GM18909 (cell line): ENCODE measurements at regions not wholly inside any gene's neighbourhood (a gene's known extent, or its start where the extent isn't known, plus 50 kb on each side); places are given as distances from the start of the nearest gene placed in this dataset.
"Not testable (repeated sequence)": the region's sequence is repeated elsewhere in the genome, so short reads cannot be mapped to it uniquely, and the experiment has no call there.

ENCODE experiments used
- ATAC-seq: cut with Tn5 transposase; IDR thresholded peaks from one replicate; pipeline ENCODE4 v1.9.1; 2021; ENCODE audit warnings: mild to moderate bottlenecking; ENCODE audit not compliant: unreplicated experiment, poor library complexity

DNA sequence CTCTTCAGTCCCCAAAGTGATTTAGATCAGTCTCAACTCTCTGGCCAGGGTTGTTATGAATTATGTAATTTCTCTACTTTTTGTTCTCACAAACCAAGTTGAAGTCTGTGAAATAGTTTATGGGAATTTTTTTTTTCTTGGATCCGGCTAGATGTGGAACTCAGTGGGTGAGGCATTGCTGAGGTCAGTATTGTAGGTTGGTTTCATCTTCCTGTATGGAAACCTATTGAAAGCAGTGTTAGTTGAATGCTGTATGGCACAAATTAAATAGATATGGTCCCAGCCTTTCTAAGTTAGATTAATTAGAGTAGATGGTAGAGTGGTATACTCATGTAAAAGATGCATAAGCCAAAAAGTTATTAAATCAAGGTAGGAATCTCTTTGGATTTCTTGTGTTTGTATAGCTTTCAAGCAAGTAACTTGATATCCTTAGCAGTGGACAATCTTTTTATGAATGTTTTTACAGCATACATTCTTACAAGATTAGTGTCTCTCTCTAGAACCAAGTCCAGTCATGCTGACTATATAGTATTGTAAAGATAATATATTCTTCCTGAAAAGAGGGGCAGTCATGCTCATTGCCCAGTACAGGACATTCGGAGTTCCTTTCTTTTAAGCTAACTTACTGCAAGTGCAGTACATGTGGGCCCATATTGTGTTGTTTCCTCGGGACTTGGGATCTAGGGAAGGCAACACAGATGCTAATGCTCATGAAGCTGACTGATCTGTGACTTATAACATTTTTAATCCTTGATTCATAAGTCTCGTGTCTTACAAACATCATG lies 2541.1 kb downstream of the PCDH9 start:
- ATAC-seq: no peak

DNA sequence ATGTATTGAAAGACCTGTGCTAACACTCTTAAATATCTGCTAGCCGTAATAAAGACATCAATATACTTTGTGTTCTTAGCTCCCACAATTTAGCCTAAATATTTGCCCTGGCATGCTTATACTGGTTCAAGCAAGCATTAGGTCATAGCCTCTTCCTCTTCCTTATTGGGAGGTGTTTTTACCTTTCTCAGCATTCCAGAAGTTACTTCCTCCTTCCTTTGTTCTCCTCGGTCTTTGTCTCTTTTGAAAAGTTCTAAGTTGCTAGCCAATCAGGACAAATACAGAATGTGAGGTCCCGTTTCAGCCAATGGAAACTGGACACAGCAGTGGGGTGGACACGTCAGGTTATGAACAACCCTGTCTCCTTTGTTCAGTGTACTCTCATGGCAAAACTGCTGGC lies 2543.6 kb downstream of the PCDH9 start:
- not testable (repeated sequence) for ATAC-seq

DNA sequence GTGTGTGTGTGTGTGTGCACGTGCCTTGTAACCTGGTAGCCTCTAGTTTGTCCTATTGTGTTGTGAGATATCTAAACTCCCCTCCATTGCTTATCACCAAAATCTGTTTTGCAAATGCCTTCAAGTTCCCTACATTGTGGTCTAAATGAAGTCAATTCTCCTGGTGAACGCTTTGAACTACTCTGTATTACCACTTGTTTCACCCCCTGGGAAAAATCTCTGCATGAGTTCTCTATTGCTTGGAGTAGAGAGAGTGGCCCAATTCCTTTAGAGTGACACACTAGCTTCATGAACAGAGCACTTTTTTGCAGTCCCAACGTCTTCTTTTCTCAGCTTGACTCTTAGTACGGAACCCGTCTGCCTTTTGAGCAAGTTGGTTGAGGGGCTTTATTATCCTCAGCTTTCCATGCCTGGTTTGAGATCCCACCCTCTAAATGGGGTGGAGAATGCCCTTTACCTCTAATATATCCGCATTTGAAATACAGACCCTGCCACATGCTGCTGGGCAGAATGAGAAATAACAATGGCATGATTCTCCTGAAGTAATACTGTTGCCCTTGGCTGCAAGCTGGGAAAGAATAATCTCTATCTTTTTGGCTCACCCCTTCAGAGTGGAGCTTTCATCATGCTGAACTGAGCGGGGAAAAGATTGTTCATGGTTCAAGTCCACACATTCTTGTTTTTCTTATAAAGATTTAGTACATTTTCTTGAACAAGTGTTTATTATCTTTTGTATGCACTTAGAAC lies 2545.3 kb downstream of the PCDH9 start:
- no peak for ATAC-seq

DNA sequence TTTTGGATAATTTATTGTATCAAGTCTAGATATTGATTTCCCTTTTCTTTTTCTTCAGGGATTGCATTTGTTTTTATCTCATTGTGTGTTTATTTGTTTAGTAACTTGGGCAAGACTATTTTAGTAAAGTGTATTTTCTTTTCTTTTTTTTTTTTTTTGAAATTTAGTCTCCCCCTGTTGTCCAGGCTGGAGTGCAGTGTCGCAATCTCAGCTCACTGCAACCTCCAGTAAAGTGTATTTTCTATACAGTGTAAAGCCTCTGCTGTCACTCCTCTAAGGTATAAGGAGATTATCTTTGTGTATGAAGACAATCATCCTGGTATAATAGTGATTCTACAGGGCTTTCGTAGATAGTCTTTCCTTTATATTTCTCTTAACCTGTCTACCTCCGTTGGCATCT lies 2546.0 kb downstream of the PCDH9 start:
- no peak for ATAC-seq

DNA sequence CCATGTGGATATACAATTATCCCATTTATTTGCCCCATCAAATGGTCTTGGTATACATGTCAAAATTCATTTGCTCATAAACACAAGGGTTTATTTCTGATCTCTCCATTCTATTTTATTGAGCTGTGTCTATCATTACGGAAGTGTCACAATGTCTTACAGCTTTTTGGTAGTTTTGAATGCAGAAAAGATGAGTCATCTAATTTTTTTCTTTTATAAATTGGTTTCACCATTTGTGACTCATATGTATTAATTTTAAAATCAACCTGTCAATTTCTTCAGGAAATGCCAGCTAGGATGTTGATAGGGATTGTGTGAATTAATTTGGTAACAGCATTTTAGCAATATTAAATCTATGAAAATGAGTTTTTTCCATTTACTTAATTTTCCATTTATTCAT lies 2549.4 kb downstream of the PCDH9 start:
- no peak for ATAC-seq

DNA sequence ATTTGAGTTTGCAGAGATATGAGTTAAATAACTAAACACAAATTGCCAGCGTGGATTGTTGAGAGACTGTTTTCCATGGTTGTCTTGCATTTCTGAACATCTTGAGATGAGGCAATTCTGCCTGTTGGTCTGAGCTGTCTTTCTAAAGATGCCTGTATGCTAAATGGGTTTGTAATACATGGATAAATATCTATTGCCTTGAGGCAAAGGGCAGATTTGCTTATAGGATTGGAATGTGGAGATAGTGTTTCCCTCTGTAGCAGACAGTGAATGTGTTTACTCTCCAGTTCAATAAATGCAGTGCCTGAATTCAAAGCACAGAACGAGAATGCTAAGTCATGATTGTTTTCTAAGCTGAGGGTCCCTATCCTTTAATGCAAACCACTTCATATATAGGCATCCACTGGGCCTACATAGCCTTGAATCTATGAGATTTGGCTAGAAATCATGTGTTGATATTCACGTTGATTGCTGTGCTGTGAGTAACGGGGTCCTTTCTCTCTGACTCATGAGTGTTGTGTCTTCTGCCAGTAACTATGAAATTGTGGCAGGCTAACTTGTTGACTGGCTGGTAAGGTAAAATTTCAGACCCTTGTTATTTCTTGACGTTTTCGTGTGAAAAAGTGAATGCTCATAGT lies 2554.8 kb downstream of the PCDH9 start:
- ATAC-seq: no peak

DNA sequence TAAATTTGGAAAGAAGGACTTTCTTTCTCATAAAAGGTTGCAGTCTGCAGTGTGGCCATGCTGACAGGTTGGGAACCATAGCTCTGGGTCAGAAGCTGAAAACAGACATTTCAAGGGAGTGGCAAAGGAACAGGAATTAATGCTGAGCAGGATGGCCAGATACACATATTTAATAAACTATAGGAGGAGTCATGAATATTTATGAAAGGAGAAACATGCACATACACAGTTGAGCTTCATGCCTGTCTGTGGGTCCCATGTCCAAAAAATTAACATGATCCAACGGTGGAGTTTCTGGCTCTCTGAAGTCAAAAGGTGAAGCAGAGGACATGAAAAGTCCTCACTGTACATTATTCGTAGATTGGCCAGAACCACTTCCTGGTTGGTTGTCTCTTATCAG lies 2556.0 kb downstream of the PCDH9 start:
- ATAC-seq: no peak

DNA sequence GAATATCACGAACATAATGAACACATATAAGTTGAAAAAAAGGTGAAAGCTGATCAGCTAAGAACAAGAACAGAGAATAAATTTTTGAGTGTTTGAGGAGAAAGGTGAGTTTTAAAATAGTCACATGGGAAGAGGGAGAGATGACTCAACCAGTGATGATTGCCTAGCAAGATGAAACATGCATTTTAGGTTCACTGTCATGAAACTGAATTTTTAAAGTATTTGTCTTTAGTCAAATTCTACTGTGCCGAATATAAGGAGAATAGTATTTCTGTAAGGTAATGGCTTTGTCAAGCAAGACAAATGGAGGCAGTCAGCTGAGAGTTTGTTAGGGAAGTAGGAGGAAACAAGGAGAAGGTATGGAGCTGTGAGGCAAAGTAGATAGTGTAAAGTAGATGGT lies 2557.4 kb downstream of the PCDH9 start:
- no peak for ATAC-seq

DNA sequence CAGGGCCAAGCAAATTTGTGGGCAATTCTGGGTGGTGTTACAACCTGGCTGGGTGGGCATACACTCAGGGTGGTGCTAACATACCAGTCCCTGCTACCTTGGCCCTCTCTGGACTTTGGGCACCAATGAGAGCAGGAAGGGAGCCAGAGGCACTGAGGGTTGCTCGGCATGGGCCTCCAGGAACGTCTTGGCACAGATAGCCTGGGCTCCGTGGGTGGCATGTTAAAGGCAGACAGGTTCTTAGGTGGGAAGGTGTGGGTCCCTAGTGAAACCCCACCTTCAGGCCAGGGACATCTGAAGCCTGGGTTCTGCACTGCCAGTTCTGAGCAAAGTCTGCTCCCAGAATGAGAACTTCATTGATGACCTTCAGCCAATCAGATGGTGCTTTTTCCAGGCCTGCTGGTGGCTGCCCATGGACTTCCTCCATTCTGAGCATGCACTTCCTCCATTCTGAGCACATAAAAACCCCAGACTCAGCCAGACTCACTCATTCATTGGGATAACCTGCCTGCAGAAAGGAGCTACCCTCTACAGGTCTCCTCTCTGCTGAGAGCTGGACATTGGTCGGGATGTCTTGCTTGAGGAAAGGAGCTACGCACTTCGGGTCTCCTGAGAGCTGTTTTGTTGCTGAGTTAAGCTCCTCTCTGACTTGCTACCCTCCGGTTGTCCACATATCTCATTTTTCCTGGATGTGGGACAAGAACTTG lies 2567.1 kb downstream of the PCDH9 start:
- ATAC-seq: no peak

DNA sequence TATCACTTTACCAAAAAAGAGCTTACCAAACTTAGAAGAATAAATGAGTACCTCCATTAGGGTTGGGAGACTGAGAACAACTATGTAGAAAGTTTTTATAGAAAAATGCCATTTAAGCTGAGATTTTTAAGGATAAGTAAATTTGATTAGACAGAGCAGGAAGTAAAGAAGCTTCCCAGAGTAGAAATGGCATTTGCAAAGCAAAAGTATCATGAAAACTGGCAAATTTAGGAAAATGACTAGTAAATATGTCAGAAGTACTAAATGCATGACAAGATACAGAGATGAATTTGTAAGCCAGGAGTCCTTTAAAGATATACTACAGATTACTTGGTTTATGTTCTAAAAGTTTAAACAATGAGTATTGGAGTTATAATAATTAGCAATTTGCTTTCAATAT lies 2581.8 kb downstream of the PCDH9 start:
- ATAC-seq: no peak

DNA sequence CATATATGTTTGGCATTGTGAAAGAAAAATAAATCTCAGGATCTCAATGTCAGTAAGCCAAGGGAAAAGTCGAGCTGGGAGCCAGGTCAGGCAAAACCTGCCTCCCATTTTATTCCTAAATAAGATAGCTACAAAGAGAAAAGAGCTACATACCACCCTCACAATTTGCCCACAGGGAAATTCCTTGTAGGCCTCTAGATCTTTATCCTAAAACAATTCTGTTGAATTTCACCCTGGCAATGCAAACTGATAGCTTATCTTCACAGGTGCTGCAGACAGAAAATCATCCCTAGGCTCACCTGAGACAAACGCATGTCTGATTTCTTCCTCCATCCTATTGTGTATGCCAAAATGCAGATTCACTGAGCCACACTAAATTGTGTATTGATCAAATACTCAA lies 2587.1 kb downstream of the PCDH9 start:
- ATAC-seq: no peak

DNA sequence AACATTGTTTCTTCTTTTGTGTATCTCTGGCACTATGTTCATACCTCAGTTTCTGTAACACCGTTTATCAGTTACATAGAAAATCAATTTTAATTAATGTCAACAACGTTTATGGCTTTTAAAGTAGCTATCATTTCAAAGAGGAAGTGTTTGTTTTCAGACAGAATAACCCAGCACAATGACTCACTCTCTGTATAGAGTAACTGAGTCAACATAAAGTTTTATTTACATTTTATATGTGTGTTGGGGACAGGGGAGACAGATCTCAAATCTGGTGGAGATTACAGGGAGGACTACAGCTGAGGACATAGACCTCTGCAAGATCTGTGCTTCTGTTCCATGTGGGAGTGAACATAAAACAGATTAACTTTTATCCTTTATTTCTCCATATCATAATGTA lies 2590.1 kb downstream of the PCDH9 start:
- ATAC-seq: no peak

DNA sequence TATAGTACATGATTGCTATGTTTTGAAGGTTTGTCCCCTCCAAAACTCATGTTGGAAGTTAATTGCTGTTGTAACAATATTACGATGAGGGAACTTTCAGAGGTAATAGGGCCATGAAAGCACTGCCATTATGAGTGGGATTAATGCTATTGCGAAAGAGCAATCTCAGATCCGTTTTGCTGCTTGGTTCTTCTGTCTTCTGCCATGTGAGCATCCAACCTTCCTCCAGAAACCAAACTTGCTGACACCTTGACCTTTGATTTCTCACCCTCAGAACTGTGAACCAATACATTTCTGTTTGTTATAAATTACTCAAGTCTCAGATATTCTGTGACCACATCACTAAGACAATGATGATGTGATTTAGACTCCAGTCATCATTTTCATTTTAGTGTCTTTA lies 2590.9 kb downstream of the PCDH9 start:
- no peak for ATAC-seq

DNA sequence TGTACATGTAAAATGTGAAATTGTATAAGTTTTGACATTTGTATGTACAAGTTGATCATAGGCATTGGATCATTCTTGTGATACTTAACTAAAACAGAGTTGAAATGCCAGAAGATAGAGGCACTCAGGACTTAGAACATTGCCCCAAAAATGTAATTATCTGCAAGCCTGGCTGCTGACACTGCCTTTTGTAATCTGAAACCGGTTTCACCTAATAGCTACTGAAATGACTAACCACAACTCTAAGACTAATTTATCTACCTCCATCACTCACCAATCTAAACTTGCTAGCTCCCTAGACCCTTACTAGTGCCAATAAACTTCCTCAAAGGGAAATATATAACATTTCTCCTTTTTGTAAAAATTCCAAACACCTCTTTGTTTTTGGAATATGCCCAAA lies 2596.2 kb downstream of the PCDH9 start:
- no peak for ATAC-seq

DNA sequence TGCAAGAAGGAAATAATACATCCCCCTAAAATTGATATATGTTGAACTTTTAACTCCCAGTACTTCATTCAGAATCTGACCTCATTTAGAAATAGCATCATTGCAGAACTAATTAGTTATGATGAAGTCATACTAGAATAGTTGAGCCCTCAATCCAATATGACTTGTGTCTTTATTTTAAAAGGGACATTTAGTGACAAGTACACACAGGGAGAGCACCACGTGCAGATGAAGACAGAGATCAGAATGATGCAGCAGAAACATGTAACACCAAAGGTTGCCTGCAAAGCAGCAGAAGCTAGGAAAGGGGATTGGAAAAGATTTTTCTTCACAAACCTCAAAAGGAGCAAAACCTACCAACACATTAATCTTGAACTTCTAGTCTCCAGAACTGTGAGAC lies 2602.5 kb downstream of the PCDH9 start:
- ATAC-seq: no peak

DNA sequence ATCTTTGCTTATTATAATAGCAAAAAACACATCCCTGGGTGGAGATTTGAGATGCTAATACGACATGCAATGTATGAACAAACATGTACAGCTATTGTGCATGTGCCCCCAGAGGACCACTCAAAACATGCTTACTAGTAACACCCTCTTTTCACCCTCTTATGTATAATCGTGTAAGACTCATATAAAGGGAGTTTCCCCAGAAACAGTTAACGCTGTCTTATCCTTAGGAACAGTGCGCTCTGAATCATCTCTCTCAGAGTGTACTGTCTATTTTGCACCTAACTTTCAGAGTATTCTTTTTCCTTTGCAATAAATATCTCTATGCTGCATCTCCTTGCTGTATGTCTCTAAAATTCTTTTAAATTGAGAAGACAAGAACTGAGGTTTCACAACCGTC lies 2604.0 kb downstream of the PCDH9 start:
- ATAC-seq: no peak

DNA sequence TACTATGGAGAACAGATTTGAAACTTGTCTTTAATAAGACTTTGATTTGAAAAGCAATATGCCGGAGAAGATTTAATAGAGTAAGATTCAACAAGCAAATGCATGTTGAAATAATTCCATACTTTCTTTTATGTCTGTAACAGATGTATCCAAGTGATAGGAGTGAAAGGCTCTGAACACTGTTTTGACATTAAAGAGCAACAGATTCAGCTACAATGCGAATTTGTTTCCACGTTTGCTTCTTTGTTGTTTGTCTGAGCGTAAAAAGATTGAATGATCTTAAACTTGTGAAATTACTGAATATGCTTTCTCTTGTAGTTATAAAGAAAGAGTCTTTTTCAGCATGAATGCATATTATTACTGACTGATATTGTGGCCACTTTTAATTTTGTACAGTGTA lies 2612.9 kb downstream of the PCDH9 start:
- ATAC-seq: no peak

DNA sequence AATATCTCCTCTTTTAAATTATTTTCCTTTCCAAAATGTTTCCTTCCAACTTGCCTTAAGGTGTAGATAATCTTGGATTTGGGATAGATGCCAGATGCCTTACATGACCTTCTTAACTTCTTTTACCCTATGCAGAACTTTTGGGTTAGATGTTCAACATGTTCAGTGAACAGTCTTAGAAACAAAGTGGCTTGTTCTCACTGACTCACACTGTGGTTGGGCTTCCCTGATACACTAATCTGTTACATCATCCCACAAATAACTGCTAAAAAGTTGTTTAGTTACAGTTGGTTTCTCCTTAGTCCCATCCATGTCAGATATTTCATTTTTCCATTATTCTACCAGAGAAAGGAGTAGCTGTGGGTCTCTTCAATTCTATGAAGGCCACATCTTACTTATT lies 2638.2 kb downstream of the PCDH9 start:
- ATAC-seq: no peak

DNA sequence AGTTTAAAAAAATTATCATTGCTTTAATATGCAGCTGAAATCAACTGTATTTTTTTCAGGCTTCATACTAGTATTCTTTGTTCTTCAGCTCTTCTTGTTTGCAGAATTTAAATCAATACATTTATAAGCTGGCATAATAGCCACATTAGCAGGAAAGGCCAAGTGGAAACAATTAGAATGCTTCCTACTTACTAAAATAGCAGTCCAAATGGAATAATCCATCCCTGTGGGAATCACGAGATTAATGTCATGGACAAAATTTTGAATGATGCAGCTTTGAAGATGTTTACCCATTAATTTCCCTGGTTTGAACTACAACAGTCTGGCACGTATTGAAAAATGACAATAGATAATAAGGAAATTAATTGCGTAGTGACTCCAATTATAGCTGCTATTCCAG lies 2650.8 kb downstream of the PCDH9 start:
- ATAC-seq: no peak

DNA sequence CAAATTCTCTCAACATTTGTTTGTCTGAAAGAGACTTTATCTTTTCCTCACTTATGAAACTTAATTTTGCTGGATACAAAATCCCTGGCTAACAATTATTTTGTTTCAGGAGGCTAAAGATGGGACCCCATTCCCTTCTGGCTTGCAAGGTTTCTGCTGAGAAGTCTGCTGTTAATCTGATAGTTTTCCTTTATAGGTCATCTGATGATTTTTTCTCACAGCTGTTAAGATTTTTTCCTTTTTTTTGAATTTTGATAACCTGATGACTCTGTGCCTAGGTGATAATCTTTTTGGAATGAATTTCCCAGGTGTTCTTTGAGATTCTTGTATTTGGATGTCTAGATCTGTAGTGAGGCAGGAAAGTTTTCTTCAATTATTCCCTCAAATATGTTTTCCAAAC lies 2661.4 kb downstream of the PCDH9 start:
- no peak for ATAC-seq

DNA sequence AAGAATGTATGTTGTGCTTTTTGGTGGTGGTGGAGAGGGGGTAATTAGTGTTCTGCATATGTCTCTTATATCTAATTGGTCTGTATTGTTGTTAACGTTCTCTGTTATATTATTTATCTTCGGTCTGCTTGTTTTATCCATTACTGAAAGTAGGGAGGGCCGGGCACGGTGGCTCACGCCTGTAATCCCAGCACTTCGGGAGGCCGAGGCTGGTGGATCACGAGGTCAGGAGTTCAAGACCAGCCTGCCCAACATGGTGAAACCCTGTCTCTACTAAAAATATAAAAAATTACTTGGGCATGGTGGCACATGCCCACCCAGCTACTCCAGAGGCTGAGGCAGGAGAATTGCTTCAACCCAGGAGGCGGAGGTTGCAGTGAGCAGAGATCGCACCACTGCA lies 2672.1 kb downstream of the PCDH9 start:
- ATAC-seq: not testable (repeated sequence)
